Hematopoietic multipotent progenitor cell treated with erythropoietin and hydrocortisone succinate and interleukin-3 and kit ligand, for 17 days (in vitro differentiated cells): ENCODE measurements at regions not wholly inside any gene's neighbourhood (a gene's known extent, or its start where the extent isn't known, plus 50 kb on each side); places are given as distances from the start of the nearest gene placed in this dataset.

ENCODE experiments used
- DNase-seq: peaks from one replicate; pipeline ENCODE4 v3.0.0-alpha.2; 2015; ENCODE audit warnings: low spot score

- no peak for DNase-seq
These were observed 240.7 kb downstream of the BMP7 start for GRCh38 chr20:57025666-57026224.

GRCh38 chr20:57027777-57028176, 238.7 kb downstream of the BMP7 start:
- DNase-seq, result no peak

DNA sequence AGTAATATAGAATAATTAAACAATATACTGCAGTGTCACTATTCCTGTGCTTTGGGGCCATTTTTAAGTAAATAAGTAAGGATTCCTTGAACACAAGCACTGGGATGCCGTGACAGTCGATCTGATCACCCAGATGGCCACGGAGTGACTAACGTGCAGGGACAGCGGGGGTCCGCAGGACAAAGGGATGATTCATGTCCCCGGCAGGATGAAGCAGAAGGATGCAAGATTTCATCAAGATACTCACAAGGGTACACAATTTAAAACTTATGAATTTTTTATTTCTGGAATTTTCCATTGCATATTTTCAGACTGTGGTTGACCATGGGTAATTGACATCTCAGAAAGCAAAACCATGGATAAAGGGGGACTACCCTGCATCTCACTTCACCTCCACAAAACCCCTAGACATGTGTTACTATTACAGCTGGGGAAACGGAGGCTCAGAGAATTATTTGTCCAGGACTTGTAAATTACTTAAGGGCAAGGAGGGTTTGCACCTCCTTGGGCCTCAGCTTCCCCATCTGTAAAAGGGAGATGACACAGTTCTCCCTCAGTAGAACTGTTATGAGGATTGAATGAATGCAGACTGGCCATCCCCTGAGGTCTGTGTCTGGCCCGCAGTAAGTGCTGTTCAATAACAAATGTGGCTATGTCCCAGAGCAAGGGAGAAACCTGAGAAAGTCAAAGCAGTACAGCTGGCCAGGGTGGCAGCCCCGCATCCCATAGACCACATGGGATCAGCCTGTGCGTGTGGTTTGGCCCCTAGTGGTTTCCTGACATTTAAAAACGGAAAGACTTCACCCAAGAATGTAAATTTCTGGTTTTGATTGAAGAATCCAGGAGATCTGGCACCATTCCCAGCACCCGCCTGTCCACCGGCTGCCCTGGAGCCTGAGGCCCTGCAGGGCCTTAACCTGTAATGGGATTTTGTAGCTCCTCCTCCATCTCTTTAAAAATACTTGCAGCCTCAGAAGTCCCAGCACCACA, 235.5 kb downstream of the BMP7 start:
- no peak for DNase-seq

DNA sequence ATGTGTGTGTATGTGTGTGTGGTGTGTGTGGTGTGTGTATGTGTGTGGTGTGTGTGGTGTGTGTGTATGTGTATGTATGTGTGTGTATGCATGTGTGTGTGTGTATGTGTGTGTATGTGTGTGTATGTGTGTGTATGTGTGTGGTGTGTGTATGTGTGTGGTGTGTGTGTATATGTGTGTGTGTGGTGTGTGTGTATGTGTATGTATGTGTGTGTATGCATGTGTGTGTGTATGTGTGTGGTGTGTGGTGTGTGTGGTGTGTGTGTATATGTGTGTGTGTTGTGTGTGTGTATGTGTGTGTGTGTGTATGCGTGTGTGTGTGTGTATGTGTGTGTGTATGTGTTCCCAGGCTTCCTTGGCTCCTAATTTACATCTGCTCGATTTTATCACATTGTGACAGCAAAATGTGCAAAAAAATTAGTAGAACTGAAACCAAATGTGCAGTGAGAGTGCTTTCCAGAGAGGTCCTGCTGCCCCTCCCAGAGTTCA, 234.5 kb downstream of the BMP7 start:
- DNase-seq, result no peak

GRCh38 chr20:57032847-57033246, 233.6 kb downstream of the BMP7 start:
- no peak for DNase-seq

DNA sequence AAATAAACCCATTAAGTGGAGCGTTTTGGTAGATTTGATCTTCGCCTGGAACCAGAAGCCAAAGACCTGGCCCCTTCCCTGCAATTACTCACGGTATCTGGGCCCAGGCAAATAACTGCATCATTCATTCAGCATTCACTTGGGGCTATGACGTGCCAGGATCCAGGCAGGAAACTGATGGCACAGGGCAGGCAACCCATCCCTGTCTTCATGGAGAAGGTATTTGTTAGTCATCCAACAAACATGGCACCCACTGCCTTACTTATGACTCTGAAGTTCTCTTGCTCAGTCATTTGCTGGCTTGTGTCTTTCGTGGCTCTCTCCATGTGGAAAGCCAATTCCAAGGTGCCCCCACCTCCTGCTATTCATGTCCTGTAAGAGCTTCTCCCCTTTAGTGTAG, 232.4 kb downstream of the BMP7 start:
- DNase-seq, result no peak

DNA sequence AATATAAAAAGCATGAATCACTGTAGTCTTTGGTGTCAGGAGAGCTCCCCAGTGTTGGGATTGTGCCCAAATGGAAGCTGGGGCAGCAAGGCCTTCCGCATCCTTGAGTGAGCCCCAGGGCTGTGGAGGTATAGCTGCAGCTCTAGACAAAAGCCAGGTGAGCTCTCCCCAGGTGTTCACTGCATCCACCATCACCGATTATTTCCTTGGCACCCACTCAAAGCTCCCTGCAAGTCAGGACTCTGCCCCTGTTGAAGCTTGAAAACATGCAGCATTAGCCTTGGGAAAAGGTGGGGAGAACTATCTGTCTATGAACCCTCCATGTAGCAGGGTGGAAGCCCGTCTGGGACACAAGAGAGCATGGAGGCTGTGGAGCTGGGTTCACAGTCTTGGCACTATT, 228.8 kb downstream of the BMP7 start:
- no peak for DNase-seq

- no peak for DNase-seq
These were observed 227.6 kb downstream of the BMP7 start for GRCh38 chr20:57038608-57039440.

DNA sequence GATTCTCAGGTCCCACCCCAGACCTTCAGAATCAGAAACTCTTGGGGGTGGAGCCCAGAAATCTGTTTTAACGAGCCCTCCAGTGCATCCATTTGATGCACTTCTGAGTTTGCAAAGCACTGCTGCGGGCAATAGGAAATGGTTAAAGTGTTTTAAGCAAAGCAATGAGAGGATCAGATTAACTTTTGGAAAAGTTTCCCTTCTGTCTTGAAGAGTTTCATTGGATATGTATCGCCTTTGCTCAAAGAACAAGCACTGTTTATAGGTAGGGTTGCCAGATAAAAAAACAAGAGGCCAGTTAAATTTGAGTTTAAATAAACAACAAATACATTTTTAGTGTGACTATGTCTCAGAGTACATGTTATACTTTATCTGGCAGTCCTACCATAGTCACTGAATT, 226.0 kb downstream of the BMP7 start:
- no peak for DNase-seq

- DNase-seq, result no peak
These were observed 225.5 kb downstream of the BMP7 start for GRCh38 chr20:57040924-57041323.

- DNase-seq, result no peak
These were observed 223.3 kb downstream of the BMP7 start for GRCh38 chr20:57043091-57043490.

DNA sequence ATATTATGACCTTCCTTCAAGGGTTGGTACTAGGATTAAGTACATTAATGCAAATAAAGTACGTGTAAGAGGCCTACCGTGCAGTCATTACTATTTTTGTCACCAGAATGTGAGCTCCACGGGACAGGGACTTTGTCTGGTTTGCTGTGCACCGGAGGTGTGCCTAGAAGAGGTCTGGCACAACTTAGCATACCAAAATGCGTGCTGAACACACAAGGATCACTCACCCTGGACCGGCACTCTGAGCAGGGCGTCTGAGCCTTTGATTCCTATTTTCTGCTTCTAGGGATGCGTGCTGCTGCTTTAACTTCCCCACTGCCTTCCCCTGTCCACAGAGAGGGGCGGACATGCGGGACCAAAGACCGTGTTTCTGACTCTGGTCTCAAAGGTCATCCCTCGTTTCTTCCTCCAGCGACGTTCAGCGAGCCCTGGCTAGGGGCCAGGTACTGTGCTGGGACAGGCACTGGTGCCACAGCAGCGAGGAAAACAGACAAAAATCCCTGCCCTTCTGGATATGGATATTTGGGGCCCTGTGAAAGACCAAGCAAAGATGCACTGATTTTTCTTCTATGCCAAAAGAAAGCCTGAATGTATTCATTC, 222.7 kb downstream of the BMP7 start:
- DNase-seq, result no peak

DNA sequence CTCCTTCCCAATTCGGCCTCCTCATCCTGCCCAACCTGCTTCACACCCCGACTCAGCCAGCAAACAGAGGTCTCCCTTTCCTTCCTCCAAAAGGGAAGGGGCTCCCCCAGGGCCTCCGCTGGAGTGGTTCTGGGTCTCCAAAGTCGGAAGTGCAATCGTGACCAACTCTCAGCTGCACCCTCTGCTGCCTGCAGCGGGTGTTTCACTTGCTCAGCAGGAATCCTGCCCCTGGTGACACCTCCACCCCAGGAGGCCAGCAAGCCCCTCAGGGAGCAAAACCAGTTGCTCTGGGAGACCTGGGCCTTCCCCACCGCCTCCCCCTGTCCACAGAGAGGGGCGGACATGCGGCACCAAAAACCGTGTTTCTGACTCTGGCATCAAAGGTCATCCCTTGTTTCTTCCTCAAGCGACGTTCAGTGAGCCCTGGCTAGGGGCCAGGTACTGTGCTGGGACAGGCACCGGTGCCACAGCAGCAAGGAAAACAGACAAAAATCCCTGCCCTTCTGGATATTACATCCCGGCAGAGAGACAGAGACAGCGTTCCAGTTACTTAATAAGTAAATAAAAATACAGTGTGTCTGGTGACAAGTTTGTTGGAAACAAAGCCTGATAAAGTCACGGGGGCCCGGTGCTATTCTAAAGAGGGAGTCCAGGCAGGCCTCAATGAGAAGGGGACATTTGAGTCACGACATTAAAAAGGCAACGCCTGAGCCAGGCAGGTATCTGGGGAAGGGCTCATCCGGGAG, 219.0 kb downstream of the BMP7 start:
- no peak for DNase-seq

DNA sequence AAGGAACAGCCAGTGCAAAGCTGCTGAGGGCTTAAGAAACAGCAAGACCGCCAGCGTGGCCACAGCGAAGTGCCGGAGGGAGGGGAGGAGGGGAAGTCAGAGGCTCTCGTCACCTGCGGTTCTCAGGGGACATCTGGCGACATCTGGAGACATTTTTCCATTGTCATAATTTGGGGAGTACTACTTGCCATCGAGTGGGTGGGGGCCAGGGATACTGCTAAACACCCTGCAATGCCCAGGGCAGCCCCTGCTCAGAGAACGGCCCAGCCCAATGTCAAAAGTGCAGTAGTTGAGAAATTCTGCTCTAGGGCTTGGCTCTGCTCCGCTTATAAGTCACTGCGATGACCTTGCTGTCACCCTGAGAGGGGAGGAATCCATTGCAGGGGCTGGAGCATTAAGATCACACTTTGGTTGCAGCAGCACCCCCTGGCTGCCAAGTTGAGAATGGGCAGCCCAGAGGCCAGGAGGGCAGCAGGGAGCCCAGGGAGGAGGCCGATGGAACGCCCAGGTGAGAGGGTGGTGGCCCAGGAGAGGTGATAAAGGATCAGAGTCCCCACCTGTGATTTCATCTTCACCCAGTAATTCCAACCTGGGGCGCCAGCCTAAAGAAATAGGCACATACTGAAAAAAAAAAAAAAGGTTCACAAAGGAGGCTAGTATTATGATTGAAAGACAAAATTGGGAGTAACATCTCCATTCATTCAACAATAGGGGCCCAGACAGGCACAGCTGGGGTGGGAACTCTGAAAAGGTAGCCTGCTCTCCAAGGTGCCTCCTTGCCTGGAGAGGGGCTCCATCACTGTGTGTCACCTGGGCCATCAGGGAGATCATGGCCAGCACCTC, 218.2 kb downstream of the BMP7 start:
- DNase-seq, result no peak

GRCh38 chr20:57049296-57049695, 217.1 kb downstream of the BMP7 start:
- no peak for DNase-seq

GRCh38 chr20:57051096-57051495, 215.3 kb downstream of the BMP7 start:
- no peak for DNase-seq

DNA sequence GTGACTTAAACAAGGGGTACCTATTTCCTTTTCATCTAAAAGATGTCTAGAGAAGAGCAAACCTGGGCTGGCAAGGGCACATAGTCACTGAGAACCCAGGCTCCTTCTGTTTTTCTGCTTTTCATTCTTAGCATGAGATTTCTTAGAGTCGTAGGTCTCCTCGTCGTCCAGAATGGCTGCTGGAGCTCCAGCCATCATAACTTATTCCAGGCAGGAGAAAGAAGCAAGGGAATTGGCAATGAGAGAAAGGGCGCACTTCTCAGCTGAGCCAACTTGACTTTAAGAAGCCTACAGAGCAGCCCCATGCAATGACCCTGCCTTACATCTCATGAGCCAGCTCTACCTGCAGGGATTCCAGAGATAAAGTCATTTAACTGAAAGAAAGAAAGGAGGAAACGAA, 213.4 kb downstream of the BMP7 start:
- DNase-seq, result no peak

DNA sequence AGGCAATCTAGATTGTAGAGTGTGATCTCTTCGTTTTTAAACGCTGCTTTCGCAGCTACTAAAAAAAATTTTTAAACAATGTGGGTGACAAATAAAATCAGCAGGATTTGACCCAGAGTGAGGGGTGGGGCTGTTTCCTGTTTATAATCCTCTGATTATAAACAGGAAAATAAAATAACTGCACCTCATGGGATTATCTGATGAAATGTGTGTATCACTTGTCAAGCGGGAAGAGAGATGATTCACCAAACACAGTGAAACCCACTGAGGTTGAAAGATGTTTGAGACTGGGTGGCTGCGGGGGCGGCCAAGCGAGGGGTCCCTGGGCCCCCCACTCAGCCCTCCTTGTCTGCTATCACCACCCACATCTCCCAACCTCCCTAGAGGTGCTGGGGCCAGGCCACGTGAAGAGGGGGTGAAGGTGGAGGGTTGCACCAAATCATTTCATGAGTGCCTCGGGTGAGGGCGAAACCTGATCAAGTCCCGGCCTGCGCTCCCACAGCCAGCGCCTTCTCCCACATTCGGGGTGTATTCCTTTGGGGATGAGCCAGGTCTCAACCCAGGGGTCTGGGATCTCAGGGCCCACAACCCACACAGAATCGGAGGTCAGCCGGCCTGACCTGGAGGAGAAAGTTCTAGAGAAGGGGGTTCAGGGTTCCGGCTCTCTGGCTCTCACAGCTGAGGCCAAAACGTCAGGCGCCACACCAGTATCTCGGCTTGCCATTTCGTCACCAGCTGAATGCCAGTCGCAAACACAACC, 212.5 kb downstream of the BMP7 start:
- DNase-seq, result no peak

DNA sequence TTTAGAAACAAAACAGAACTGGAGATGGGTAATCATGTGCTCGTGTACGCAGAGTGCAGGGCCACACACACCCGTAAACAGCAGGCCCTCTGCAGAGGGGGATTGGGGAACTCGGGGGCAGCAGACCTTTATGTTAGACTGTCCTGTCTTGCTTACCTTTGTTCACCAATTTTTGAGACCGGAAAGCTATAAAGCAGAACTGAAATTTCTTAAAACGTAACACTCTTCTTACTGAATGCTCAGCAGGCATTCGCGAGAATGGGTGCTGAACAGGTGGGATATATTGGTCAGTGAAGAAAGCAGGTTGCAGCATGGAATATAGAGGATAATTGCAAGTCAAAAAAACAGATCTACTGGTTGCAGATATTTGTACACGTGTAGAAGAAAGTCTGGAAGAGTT, 211.1 kb downstream of the BMP7 start:
- no peak for DNase-seq

GRCh38 chr20:57056651-57057050, 209.8 kb downstream of the BMP7 start:
- no peak for DNase-seq
